K562 (cell line): ENCODE measurements at regions not wholly inside any gene's neighbourhood (a gene's known extent, or its start where the extent isn't known, plus 50 kb on each side); places are given as distances from the start of the nearest gene placed in this dataset.

Experiments
- ATAC-seq: fragments of 200-7000 bp; cut with Tn5 transposase; 3 replicates; pipeline ENCODE4 v1.9.1; 2020; ENCODE audit warnings: moderate library complexity
- BruUV-seq: library from RNA; stranded (reverse); fragments of 400-500 nt; replicated peaks from 2 replicates; lab custom pipeline; 2021; lab: Mats Ljungman, UMichigan
- CTCF ChIA-PET: fragments of 300-600 bp; formaldehyde crosslinking; extraction: SDS; loops from one replicate; lab custom pipeline; 2021; ENCODE audit warnings: low intra/inter-chr PET ratio; lab: Yijun Ruan, JAX
- POLR2A ChIA-PET: fragments of 300-600, 350-650 bp; sonication (Branson Sonifier 250); formaldehyde crosslinking; extraction: SDS; loops from one replicate; lab custom pipeline; 2021; ENCODE audit warnings: antibody characterized with exemption, inconsistent platforms; lab: Yijun Ruan, JAX
- DNase-seq, 4 experiments: peaks; one replicate each; pipeline versions ENCODE4 v3.0.0 to v3.0.0-alpha.2; 2011 to 2018; ENCODE audit warnings: low spot score in 3 of 4, mixed read lengths in 3 of 4; ENCODE audit errors: extremely low read depth in 1 of 4
- FAIRE-seq: peaks from 2 replicates; lab custom pipeline; 2011; peaks lifted over from hg19 to GRCh38; lab: Jason Lieb, UNC
- H2AFZ ChIP-seq: 2 replicates; pipeline ENCODE4 v1.6.0; 2011; ENCODE audit warnings: low read depth, low read length, control low read depth, inconsistent platforms
- H3K27ac ChIP-seq: fragments of 200-600 bp; 3 replicates; pipeline ENCODE4 v1.8.0; 2011; ENCODE audit warnings: low read depth, mild to moderate bottlenecking, control low read depth, inconsistent platforms, low read length, moderate library complexity, mixed read lengths; ENCODE audit errors: extremely low read depth
- H3K27me3 ChIP-seq, 2 experiments: fragments of 300-600 bp in 1 of 2; 2 replicates in 1 of 2; 3 replicates in 1 of 2; pipeline versions ENCODE4 v1.6.0 to v1.8.0; 2011; ENCODE audit warnings: inconsistent platforms in 2 of 2, low read length in 2 of 2, mild to moderate bottlenecking in 1 of 2, mixed read lengths in 1 of 2, moderate library complexity in 1 of 2; ENCODE audit not compliant: control insufficient read depth in 2 of 2, insufficient read depth in 2 of 2
- H3K36me3 ChIP-seq: fragments of 300-600 bp; 3 replicates; pipeline ENCODE4 v1.8.0; 2011; ENCODE audit warnings: mild to moderate bottlenecking, low read length, inconsistent platforms; ENCODE audit not compliant: control insufficient read depth, insufficient read depth
- H3K4me1 ChIP-seq, 2 experiments: fragments of 200-600 bp in 1 of 2; replicated peaks in 1 of 2; 2 replicates in 1 of 2; 3 replicates in 1 of 2; pipeline versions ENCODE4 v1.5.1 to v1.8.0; 2011; ENCODE audit warnings: inconsistent platforms in 2 of 2, low read length in 2 of 2, mild to moderate bottlenecking in 1 of 2, mixed read lengths in 1 of 2, moderate library complexity in 1 of 2; ENCODE audit not compliant: control insufficient read depth in 2 of 2, insufficient read depth in 2 of 2
- H3K4me2 ChIP-seq: 2 replicates; pipeline ENCODE4 v1.6.1; 2011; ENCODE audit warnings: low read length, control low read depth, inconsistent platforms, mixed read lengths; ENCODE audit not compliant: insufficient read depth
- H3K4me3 ChIP-seq: fragments of 200-600 bp; sonication (generic), shearing (Covaris generic); 2 replicates; pipeline ENCODE4 v1.5.1; 2016; ENCODE audit warnings: control low read depth, inconsistent platforms
- H3K79me2 ChIP-seq: fragments of 200-600 bp; 3 replicates; pipeline ENCODE4 v1.8.0; 2011; ENCODE audit warnings: low read length, inconsistent platforms; ENCODE audit not compliant: control insufficient read depth, insufficient read depth
- H3K9ac ChIP-seq, 2 experiments: 2 replicates each; pipeline versions ENCODE4 v1.6.0 to v1.6.1; 2011; ENCODE audit warnings: low read depth in 2 of 2, low read length in 2 of 2, control low read depth in 1 of 2, inconsistent platforms in 1 of 2, mild to moderate bottlenecking in 1 of 2, mixed read lengths in 1 of 2; ENCODE audit not compliant: insufficient read depth in 1 of 2
- H3K9me1 ChIP-seq: one replicate; pipeline ENCODE4 v1.6.0; 2011; ENCODE audit warnings: inconsistent platforms, mild to moderate bottlenecking, low read length, moderate library complexity; ENCODE audit not compliant: control insufficient read depth, insufficient read depth
- H3K9me3 ChIP-seq: replicated peaks from 2 replicates; pipeline ENCODE4 v1.5.1; 2011; ENCODE audit warnings: low read depth, low read length, inconsistent platforms; ENCODE audit not compliant: control insufficient read depth, insufficient read depth
- H4K20me1 ChIP-seq: replicated peaks from 2 replicates; pipeline ENCODE4 v1.6.1; 2011; ENCODE audit warnings: low read length, inconsistent platforms, mixed read lengths; ENCODE audit not compliant: control insufficient read depth, insufficient read depth
- GMEB1 ChIP-seq: fragments of 250-450 bp; sonication (Bioruptor Pico); IDR thresholded peaks from 2 replicates; pipeline ENCODE4 v1.4.0; 2020; ENCODE audit warnings: mild to moderate bottlenecking
- PTRF ChIP-seq: fragments of 450-650 bp; IDR thresholded peaks from 2 replicates; pipeline ENCODE4 v1.6.1; 2016; ENCODE audit warnings: mild to moderate bottlenecking, missing genetic modification characterization, missing compliant biosample characterization
- RHOXF2B ChIP-seq: fragments of 250-450 bp; sonication (Bioruptor Pico); conservative IDR thresholded peaks from 2 replicates; pipeline ENCODE4 v1.5.1; 2021
- WGBS: fragments of 100-300 bp; shearing (Covaris generic); methylation state at CpG from one replicate; pipeline ENCODE4 v1.1.6; 2016; ENCODE audit warnings: low coverage, mixed read lengths; ENCODE audit not compliant: insufficient coverage; ENCODE audit errors: missing lambda C conversion rate; 5-methylcytosine and 5-hydroxymethylcytosine counted together
- in situ Hi-C: fragments of 300-500 bp; cut with MboI; formaldehyde crosslinking; loops from 4 replicates; pipeline ENCODE4 v1.15.0; 2018; ENCODE audit warnings: inconsistent platforms, mixed read lengths
- intact Hi-C: fragments of 100-400 bp; cut with micrococcal nuclease; formaldehyde crosslinking; loops from 2 replicates; pipeline ENCODE4 v1.14.2; 2022

- H3K27me3 ChIP-seq = peaks cover under 1 to 21% of the 10 kb centered on the region in 2 experiments; a peak in 3 of 5 replicates
- no peak overlapping the region for H3K27ac ChIP-seq
- no peak overlapping the region for H3K9ac ChIP-seq
- H4K20me1 ChIP-seq = no peaks in the 10 kb centered on the region
- 1% methylated on average over 14 of the region's 14 CpGs for WGBS
- no peak overlapping the region for H3K4me2 ChIP-seq
- CTCF ChIA-PET = no interaction called here
- TF ChIP-seq RHOXF2B (CRISPR knock-in tag) = no peak
- TF ChIP-seq PTRF (tag) = no peak
- TF ChIP-seq GMEB1 (CRISPR knock-in tag) = no peak
- intact Hi-C loops = no loop called here
- ATAC-seq (no peak), FAIRE-seq (no peak), DNase-seq (no peak)
- BruUV-seq = no TSS peak
- no peak overlapping the region for H2AFZ ChIP-seq
- no peaks in the 10 kb centered on the region for H3K9me1 ChIP-seq
- no peaks in the 10 kb centered on the region for H3K36me3 ChIP-seq
- in situ Hi-C loops = no loop called here
- peaks cover 0 to 9% of the 10 kb centered on the region in 2 experiments; a peak in 2 of 5 replicates for H3K4me1 ChIP-seq
- no peaks in the 10 kb centered on the region for H3K79me2 ChIP-seq
- H3K9me3 ChIP-seq = no peaks in the 10 kb centered on the region
- POLR2A ChIA-PET = no interaction called here
- no peak overlapping the region for H3K4me3 ChIP-seq
Observed at GRCh38 chr1:2890221-2890850, 88.8 kb upstream of the TTC34 start.
